ENCODE measurements at regions not wholly inside any gene's neighbourhood (a gene's known extent, or its start where the extent isn't known, plus 50 kb on each side); places are given as distances from the start of the nearest gene placed in this dataset.

DNA sequence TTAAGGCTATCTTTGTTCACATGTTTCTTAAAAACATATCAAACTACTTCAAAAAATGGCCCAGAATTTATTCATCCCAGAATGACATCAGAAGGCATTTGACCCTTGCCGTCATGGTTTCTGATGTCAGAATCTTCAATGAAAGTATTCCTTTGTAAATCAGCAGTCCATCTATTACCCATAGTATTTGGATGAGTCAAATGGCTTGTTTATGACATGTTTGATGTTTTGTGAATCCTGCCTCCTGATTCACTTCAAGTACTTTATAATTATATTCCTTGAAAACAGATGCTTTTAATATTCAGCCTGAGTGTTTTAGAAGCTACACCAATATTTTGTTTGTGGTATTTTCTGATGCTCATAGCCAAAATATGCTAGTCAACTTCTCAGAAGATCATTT is 200.8 kb upstream of the MEF2C start:
- TF ChIP-seq POLR2AphosphoS5 (IDR thresholded peaks at IDR 0.05): no peak
- TF ChIP-seq, protein P1, sequence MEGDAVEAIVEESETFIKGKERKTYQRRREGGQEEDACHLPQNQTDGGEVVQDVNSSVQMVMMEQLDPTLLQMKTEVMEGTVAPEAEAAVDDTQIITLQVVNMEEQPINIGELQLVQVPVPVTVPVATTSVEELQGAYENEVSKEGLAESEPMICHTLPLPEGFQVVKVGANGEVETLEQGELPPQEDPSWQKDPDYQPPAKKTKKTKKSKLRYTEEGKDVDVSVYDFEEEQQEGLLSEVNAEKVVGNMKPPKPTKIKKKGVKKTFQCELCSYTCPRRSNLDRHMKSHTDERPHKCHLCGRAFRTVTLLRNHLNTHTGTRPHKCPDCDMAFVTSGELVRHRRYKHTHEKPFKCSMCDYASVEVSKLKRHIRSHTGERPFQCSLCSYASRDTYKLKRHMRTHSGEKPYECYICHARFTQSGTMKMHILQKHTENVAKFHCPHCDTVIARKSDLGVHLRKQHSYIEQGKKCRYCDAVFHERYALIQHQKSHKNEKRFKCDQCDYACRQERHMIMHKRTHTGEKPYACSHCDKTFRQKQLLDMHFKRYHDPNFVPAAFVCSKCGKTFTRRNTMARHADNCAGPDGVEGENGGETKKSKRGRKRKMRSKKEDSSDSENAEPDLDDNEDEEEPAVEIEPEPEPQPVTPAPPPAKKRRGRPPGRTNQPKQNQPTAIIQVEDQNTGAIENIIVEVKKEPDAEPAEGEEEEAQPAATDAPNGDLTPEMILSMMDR (IDR thresholded peaks at IDR 0.05): no peak
